ENCODE measurements at regions not wholly inside any gene's neighbourhood (a gene's known extent, or its start where the extent isn't known, plus 50 kb on each side); places are given as distances from the start of the nearest gene placed in this dataset.

DNA sequence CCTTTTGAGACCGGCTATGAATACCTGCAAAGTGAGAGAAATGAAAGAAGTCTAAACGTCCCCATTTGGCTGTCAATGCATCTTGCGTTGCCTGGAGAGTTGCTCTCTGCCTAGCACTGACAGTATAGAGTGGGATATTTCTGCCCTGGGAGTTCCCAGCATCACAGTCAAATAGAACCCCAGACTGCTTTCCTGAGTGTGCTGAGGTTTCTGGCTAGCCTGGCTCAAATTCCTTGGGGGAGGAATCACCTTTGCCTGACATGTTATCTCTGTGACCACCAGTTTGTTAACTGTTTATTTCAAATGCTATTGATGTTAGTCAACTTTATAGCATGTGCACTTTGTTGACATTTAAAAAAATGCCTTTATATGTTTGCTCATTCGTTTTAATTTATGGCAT is 212.0 kb upstream of the FAM78B start:
- no peak for TF ChIP-seq MXI1 (IDR thresholded peaks at IDR 0.05; ENCODE audit: borderline replicate concordance, low read depth, low read length)
- no peak for TF ChIP-seq TCF7L2 (IDR thresholded peaks at IDR 0.05; ENCODE audit: low read depth, low read length)
- TF ChIP-seq THAP9 (CRISPR knock-in tag; IDR thresholded peaks at IDR 0.05; ENCODE audit: borderline replicate concordance): no peak
- no peak for TF ChIP-seq CTCF (CRISPR knock-in tag; IDR thresholded peaks at IDR 0.05)
- TF ChIP-seq SP1 (IDR thresholded peaks at IDR 0.05): no peak
- TF ChIP-seq SP1 (CRISPR knock-in tag; IDR thresholded peaks at IDR 0.05): no peak
- no peak for TF ChIP-seq POLR2AphosphoS5 (IDR thresholded peaks at IDR 0.05; ENCODE audit: low read depth, low read length)
- TF ChIP-seq ZNF33A (CRISPR knock-in tag; IDR thresholded peaks at IDR 0.05; ENCODE audit: borderline replicate concordance): no peak
- no peak for TF ChIP-seq FOXJ3 (CRISPR knock-in tag; IDR thresholded peaks at IDR 0.05; ENCODE audit: borderline replicate concordance)
- no peak for TF ChIP-seq LRRFIP1 (CRISPR knock-in tag; conservative IDR thresholded peaks at IDR 0.05)
- no peak for TF ChIP-seq ZBTB33 (CRISPR knock-in tag; IDR thresholded peaks at IDR 0.05)
- TF ChIP-seq, protein P1, sequence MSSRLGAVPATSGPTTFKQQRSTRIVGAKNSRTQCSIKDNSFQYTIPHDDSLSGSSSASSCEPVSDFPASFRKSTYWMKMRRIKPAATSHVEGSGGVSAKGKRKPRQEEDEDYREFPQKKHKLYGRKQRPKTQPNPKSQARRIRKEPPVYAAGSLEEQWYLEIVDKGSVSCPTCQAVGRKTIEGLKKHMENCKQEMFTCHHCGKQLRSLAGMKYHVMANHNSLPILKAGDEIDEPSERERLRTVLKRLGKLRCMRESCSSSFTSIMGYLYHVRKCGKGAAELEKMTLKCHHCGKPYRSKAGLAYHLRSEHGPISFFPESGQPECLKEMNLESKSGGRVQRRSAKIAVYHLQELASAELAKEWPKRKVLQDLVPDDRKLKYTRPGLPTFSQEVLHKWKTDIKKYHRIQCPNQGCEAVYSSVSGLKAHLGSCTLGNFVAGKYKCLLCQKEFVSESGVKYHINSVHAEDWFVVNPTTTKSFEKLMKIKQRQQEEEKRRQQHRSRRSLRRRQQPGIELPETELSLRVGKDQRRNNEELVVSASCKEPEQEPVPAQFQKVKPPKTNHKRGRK (CRISPR knock-in tag; IDR thresholded peaks at IDR 0.05): no peak
- no peak for TF ChIP-seq FOXP1 (IDR thresholded peaks at IDR 0.05)
- TF ChIP-seq FOXP1 (CRISPR knock-in tag; IDR thresholded peaks at IDR 0.05): no peak

Measured in HepG2 (cell line).